GM10266 (cell line): ENCODE measurements at regions not wholly inside any gene's neighbourhood (a gene's known extent, or its start where the extent isn't known, plus 50 kb on each side); places are given as distances from the start of the nearest gene placed in this dataset.

Source experiments
- DNase-seq: peaks from one replicate; pipeline ENCODE4 v3.0.0; 2012; ENCODE audit errors: extremely low spot score
- CTCF ChIP-seq: IDR thresholded peaks from 2 replicates; pipeline ENCODE4 v1.5.1; 2012; ENCODE audit warnings: mild to moderate bottlenecking, low read depth; ENCODE audit not compliant: control insufficient read depth, insufficient read depth; ENCODE audit errors: missing control alignments

GRCh38 chr1:200282497-200283122, 127.2 kb downstream of the ZNF281 start:
- DNase-seq, result no peak
- no peak for TF ChIP-seq CTCF

- no peak for TF ChIP-seq CTCF
These were observed 128.5 kb downstream of the ZNF281 start for GRCh38 chr1:200281201-200281835.

GRCh38 chr1:200279810-200280411, 129.9 kb downstream of the ZNF281 start:
- TF ChIP-seq CTCF, result peak; percentile 76
- DNase-seq, result peak; percentile 25

More at GRCh38 chr1:200281201-200281835, 128.5 kb downstream of the ZNF281 start:
- DNase-seq, result no peak

- no peak for TF ChIP-seq CTCF
- DNase-seq, result no peak
These were observed 133.9 kb downstream of the ZNF281 start for GRCh38 chr1:200275816-200276453.

GRCh38 chr1:200275415-200275814, 134.4 kb downstream of the ZNF281 start:
- no peak for DNase-seq
- no peak for TF ChIP-seq CTCF

GRCh38 chr1:200274116-200274515, 135.7 kb downstream of the ZNF281 start:
- DNase-seq, result no peak
- no peak for TF ChIP-seq CTCF

- no peak for DNase-seq
- TF ChIP-seq CTCF, result no peak
These were observed 137.3 kb downstream of the ZNF281 start for GRCh38 chr1:200272481-200273068.
